IPS-11a (cell line): ENCODE measurements at regions not wholly inside any gene's neighbourhood (a gene's known extent, or its start where the extent isn't known, plus 50 kb on each side); places are given as distances from the start of the nearest gene placed in this dataset.

Source experiments
- H3K4me3 ChIP-seq: one replicate; pipeline ENCODE4 v1.5.1; 2013; ENCODE audit warnings: low read depth, low read length, control low read depth

DNA sequence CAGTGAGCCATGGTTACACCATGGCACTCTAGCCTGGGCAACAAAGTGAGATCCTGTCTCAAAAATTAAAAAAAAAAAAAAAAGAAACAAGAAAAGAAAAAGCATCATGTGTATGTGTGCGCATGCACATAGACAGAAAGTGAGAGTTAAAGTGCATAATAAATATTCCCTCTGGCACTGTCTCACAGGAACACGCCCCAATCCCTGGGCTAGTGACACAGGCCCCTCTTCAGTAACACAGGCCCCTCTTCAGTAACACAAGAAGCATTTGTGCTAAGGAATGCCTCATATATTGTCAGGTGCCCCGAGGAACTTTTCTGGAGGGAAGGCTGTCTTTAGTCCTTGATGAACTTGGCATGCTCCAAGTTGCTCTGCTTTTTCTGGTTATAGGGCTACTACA lies 57.5 kb downstream of the RPL27A start:
- H3K4me3 ChIP-seq, result no peak overlapping the region

GRCh38 chr11:8744423-8744822 lies 61.8 kb downstream of the RPL27A start:
- no peak overlapping the region for H3K4me3 ChIP-seq

- no peak overlapping the region for H3K4me3 ChIP-seq
Observed at GRCh38 chr11:8745431-8746253, 63.0 kb downstream of the RPL27A start.

GRCh38 chr11:8746331-8746974 lies 63.9 kb downstream of the RPL27A start:
- H3K4me3 ChIP-seq, result no peak overlapping the region

DNA sequence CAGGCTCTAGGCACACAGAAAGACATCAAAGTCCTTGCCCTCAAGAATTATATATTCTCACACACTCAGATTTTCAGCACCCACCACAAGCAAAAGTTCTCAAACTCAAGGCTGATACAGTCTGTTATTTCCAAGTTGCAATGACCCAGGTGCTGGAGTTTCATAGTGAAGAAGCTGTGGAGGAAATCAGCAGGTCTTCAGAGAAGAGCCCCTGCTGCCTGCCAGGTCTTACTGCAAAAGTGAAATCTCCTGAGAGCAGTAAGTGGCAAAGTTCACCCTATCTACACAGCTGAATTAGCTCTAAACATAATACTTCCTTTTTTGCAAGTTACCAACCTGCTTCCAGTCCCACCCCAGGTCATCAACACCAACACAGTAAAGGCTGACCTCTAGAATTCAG lies 64.6 kb downstream of the RPL27A start:
- H3K4me3 ChIP-seq, result no peak overlapping the region

GRCh38 chr11:8748317-8748716 lies 65.7 kb downstream of the RPL27A start:
- H3K4me3 ChIP-seq, result no peak overlapping the region

DNA sequence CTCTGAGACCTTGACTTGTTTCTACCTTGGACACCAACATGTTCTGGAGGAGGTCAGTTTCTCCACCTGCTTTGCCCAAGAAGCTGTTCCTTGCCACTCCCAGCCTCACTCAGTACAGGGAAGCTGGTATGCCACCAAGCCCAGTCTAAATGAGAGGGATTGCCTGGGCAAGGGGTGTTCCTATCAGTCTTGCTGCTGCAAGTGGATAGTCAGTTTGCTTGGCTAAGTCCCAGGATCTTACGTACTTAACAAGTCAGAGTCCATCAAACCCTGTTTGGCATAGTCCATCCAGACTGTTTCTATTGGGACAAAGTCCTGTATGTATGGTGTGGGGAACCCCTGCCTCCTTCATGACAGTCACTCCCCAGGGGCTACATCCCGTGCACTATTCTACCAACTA lies 66.6 kb downstream of the RPL27A start:
- no peak overlapping the region for H3K4me3 ChIP-seq

- no peak overlapping the region for H3K4me3 ChIP-seq
Observed at GRCh38 chr11:8754241-8754640, 71.6 kb downstream of the RPL27A start.

DNA sequence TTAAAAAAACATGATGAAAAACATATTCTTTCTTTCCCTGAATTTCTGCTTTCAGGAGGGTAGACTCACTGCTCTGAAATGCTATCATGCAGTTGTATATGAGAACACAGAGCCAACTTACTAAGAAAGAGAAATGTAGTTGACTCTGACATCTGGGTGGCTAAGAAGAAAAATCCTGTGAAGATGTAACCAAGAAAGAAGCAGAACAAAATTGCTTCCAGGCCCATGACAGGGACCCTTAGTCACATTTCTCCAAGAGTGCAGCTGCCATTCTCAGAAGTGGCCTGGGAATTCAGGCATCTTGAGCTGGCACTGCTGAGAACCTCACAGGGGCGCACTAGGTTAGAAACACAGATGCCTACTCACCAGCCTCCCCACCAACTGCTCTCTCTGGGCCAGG lies 73.6 kb downstream of the RPL27A start:
- no peak overlapping the region for H3K4me3 ChIP-seq

DNA sequence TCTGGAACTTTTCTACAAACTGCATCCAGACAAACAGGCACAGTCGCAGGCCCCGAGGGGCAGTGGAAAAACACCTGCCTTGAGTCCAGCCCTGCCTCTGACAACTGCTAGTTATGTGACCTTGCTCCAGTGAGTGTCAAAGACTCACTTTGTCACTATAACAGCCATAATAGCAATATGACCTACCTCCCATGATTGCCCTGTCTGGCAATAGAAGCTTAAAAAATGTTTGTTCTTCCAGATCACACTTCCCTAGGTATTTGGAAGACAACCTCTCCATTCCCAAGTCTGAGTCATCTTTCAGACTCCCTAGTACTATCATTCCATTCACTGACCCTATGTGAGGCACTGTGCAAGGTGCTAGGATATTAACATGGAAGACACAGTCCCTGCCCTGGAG lies 74.5 kb downstream of the RPL27A start:
- no peak overlapping the region for H3K4me3 ChIP-seq

DNA sequence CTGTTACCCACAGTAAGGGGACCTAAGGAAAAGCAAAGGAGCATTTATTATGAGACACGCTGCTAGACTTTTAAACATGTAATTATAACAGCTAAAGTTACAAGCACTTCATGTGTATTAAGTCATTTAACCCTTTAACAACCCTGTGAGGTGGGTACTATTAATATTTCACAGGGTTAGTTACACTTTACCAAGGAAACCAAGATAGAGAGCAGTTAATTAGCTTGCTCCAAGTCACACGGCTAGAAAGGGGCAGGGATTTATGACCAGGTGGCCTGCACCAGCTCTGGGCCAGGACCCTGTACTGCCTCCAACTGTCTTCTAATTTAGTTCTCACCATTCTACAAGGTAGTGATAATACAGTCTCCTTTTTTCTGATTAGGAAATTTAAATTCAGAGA lies 74.9 kb downstream of the RPL27A start:
- no peak overlapping the region for H3K4me3 ChIP-seq

DNA sequence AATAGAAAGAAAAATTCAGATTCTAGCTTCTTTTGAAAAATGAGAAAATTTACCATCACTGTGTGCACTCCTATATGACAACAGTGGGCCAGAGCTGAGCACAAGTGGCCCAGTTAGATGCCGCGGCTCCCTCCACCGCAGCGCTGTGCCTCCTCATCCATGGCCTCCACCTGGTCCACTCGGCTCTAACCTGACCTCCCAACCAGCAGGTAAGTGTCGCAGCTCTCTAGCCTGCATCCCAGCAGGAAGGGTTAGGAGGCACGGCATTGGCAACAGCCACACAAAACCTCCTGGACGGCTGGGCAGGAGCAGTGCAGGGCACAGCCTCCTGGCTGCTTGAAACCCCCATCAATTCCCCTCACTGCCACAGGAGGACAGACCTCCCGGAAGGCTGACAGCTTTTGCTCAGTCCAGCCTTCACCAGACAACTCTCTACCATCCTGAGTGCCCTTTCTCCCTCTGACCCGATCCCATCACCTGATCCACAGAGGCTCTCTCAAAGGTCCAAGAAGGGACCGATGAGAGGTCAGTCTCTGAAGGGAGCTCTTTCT lies 76.1 kb downstream of the RPL27A start:
- no peak overlapping the region for H3K4me3 ChIP-seq

DNA sequence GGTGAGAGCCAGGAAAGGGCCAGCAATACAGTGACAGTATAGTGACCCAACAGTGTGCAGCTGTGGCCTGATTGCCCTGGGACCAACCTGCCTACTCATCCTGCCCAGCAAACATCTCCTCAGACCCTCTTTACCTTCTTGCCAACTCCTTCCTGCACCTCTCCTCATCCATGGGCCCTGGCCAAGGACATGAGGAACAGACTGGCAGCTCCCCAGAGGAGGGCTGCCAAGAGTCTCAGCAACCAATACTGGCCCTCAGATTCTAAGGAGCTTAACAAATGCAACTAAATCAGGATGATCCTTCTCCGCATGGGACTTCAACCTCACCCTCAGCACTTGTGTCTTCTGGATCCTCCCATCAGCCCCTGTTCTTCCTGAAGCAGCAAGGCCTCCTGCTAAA lies 77.0 kb downstream of the RPL27A start:
- H3K4me3 ChIP-seq, result no peak overlapping the region

DNA sequence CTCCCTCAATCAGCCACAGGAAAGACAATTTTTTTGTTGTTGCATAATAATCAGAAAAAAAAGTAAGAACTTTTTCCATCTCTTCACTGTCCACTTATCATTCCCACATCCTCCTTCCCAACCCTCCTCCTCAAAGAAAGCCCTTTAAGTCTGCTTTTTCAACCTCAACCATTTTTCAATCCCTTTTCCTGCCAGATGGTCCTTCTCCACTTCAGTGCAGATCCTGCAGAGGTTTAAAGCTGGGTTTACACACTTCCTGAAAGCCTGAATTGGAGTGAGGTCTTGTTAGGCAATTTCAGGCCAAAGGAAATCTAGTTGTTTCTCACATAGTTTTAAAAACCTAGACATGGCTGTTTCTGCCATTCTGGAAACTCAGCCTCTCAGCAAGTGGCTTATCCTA lies 78.3 kb downstream of the RPL27A start:
- no peak overlapping the region for H3K4me3 ChIP-seq

GRCh38 chr11:8763070-8763685 lies 80.6 kb downstream of the RPL27A start:
- H3K4me3 ChIP-seq, result no peak overlapping the region

DNA sequence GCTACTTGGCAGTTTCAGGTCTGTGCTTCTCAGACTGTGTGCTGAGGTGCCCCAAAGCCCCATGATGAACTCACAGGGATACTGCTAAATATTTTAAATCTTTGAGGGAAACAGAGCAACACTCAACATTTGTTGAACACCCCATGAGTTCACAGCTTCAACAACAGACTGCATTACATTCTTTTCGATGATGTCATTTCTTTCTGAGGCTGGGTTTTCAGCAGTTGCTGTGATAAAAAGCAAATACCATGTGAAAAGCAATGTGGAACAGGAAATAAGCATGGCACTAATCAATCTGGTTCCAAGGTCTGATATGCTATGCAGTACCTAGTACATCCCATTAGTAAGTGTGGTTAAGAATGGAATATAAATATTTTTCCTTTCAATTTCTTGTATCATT lies 82.7 kb downstream of the RPL27A start:
- no peak overlapping the region for H3K4me3 ChIP-seq

- no peak overlapping the region for H3K4me3 ChIP-seq
Observed at GRCh38 chr11:8766043-8766987, 83.7 kb downstream of the RPL27A start.

- H3K4me3 ChIP-seq, result no peak overlapping the region
Observed at GRCh38 chr11:8766988-8767374, 84.4 kb downstream of the RPL27A start.

GRCh38 chr11:8767466-8768142 lies 85.0 kb downstream of the RPL27A start:
- H3K4me3 ChIP-seq, result no peak overlapping the region

- no peak overlapping the region for H3K4me3 ChIP-seq
Observed at GRCh38 chr11:8768625-8769333, 86.2 kb downstream of the RPL27A start.
